ENCODE measurements at regions not wholly inside any gene's neighbourhood (a gene's known extent, or its start where the extent isn't known, plus 50 kb on each side); places are given as distances from the start of the nearest gene placed in this dataset.

DNA sequence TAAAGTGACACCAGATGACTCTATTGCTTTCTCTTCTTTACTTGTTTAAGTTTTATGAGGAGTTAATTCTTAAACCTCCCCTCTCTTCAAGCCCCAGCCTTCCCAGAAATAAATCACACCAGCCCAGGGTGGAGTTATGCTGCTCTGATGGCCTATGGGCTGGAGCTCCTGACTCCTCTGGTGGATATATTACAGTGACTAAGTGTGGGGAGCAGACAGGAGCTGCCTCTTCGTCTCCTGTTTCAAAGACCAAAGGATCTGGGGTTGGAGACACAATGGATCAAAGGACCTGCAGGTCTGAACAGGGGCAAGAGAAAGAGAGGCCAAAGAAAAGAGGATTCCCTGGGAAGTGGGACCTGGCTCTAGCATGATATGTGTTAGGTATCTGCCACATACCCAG lies 312.0 kb upstream of the MSX2 start:
- DNase-seq (ENCODE audit: low read depth) = no peak

DNA sequence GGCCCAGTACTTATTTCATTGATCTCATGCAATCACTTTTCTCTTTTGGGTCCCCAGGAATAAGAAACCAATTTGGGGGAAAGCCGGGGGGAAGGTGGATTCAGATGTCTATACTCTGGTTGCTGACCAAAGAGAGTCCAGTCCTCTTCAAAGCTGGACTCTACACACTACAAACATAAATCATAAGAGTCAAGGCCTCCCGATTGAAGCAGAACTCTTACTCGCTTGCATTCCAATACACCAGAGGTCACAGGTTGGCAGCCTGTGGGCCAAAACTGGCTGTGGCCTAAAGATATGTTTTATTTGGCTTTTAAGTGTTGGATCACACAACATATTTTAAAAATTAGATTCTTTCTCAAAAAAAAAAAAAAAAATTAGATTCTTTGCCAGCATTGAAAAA lies 311.4 kb upstream of the MSX2 start:
- DNase-seq (ENCODE audit: low read depth) = no peak

DNA sequence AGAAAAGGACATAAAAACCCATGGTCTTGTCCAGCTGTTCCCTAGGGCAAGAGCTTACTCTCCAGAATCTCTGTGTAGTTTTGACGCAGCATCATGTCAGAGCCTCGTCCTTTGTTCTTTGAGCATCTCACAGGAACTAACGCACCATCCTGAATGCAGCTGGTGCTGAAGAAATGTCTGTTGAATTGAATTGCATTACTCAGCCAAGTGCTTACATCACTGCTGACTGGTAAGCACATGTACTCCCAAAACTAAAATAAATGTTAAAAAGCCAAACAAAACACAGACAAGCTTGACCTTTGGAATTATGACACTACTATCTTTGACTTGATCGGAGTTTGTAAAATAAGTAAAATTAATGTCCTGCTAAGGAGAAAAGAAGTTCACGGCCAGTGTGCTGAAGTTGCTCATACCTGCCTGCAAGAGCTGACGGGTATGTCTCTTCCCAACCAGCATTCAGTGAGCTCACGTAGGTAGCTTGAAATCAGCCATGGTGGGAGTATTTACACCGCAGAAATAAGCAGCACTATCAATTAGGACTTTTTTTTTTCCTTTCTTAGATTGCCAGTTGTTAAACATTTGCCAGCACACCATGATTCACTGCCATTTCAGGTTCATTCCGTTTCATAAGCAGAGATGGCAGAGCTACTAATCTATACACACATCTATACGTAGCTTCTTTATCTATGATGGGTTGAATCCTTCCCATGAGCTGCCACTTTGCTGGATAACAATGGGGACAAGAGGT lies 310.6 kb upstream of the MSX2 start:
- no peak for DNase-seq (ENCODE audit: low read depth)

DNA sequence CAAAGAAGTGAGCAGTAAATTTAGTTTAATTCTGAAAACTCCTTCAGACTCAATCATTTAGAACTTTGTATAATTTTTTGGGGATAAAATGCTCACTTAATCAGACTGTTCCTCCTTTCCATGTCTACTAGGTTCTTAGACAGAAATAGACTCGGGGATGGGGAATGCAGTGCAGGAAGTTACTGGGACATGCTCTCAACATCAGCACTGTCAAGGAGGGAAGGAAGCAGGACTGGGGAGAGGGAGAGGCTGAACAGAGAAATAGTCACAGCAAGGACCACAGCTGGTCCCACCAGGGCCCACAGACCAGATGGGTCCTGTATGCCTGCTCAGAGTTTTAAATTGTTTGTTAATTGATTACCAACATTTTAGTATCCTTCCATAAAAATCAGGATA lies 310.1 kb upstream of the MSX2 start:
- no peak for DNase-seq (ENCODE audit: low read depth)

DNA sequence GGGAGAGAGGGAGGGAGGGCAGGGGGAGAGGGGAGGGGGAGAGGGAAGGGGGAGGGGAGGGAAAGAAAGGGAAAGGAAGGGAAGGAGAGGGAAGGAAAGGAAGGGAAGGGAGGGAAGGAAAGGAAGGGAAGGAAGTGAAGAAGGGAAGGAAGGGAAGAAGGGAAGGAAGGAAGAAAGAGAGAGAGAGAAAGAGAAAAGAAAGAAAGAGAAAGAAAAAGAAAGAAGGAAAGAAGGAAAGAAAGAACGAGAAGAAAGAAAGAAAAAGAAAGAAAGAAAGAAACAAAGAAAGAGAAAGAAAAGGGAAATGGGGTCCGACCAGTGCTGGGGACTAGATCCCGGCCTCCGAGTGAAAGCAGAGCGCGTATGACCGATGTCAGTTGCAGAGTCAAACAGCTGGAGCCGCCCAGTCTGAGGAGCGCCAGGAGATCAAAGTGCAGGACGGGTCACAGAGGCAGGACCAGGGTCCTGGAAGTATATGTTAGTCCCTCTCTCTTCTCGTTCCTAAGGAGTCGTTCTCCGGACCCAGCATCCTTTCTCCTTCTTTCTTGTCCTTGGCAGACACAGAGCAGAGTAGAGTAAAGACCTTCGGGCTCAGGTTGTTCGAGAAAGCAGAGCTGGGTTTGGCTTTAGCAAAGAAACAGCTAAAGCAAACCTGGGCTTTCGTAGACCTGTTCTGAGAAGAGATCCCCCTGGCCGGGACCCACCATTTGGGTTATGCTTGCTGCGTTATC lies 305.4 kb upstream of the MSX2 start:
- DNase-seq (ENCODE audit: low read depth) = no peak

DNA sequence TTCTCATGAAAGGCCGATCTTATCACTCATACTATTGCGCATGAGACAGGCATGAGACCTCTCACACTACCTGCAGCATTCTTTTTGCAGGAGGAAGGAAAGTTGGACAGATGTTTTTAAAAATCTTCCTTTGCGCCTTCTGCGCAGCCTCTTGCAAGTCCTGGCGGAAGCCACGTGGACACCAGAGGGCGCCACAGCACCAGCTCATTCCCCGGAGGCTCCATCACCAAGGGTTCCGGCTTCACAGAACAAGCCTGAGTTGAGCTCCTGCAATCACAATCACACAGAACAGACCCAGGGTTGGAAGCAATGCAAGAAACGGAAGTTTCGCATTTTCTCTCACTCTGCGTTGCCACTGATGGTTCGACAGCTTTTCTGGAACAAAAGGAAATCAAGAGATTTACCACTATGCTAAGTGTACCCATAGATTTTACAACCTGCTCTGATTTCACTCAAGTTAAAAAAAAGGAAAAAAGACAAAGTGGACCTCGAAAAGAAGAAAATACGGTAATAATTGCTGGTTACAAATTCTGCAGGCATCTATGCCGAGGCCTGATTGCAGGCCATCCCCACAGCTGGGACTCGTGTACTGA lies 304.7 kb upstream of the MSX2 start:
- peak; percentile 77 for DNase-seq (ENCODE audit: low read depth)

DNA sequence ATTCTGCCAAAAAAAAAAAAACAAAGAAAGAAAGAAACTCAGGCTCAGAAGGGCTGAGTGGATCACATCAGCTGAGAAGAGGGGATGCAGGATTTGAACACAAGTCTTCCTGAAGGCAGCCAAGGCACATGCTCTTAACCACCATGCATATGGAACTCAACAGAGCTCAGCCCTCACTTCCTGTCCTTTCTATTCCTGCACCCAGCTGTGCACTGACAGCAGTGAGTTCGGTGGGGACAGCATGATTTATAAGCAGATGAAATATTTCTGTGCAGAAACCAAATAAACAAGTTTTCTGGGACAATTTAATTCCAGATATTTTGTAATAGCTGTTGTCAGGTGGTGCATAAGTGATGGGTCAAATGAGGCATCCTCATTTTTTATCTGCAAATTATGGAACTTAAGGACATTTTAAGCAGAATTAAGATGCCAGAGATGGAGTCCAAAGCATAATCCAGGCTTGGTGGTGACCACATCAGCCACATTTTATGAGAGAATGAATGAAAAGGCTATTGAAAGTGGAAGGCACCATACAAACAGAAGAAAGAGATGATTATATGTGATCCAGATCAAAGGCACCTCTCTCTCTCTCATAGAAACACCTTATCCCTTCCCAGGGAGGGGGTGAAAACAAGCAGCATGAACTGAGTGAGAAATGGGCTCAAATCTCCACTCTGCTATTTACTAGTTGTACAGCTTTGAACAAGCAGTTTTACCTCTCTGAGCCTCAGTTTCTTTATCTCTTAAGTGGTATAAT lies 303.6 kb upstream of the MSX2 start:
- no peak for DNase-seq (ENCODE audit: low read depth)

DNA sequence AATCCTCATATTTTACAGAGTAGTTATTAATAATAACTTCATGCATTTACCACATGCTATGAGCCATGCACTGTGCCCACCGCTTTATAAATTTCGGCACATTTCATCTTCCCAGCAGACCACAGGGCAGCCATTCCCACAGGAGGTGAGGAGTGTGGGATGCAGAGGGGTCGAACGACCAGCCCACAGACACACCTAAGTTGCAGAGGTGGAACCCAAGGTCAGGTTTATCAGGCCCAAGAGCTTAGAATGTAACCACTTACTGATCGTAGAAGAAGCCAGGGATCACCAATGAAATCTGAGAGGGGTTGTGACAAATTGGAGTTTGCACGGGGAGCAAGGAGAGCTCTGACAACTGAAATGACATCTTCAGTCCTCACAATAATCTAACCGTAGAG lies 303.0 kb upstream of the MSX2 start:
- no peak for DNase-seq (ENCODE audit: low read depth)

DNA sequence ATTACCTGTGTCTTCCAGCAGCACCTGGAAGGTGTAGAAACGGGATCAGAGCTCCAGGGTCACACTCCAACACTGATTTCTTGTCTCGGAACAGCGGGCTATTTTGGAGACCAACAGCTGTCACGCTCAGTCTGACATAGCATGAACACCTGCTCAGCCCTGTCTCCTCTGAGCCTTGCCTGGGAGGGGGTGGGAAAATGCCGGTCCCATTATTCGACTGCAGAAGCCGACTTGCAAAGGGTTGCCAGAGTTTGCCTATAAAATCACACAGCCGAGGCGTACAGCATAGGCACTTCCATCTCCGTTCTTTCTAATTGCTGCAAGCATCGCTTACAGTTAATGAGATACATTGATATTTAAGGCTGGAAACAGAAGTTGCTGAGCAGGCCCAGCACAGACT lies 300.8 kb upstream of the MSX2 start:
- no peak for DNase-seq (ENCODE audit: low read depth)

DNA sequence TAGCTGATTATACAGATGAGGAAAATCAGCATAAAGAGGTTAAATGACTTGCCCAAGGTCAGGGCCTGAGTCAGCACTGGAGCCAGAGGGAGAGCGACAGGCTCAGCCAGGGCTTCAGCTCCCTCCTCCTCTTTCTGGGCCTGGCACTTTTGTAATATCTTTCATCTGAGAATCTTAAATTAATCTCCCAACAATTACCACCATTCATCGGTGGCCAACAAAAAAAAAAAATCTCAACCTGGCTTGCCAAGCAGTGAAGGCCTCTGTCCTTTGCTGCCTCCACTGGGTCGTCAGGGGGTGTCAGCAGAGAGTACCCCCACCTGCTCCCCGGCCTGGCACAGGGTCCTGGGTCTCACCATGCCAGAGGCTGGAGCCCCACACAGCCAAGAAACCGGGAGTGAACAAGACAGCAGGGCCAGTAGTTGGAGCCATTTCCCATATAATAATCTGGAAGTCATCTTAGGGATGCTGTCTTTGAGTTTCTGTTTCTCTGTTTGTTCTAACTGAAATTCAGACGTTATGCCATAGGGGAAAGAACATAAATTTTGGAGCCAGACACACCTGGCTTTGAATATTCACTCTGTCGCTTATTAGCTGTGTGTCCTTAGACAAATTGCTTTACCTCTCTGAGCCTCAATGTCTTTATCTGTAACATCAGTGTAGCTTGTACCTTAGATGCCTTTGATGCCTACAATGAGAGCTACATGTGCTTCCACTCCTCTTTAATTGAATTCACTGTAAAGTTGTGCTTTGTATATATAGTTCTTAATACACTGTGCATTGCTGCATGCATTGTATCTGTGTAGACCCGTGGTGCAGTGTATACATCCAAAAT lies 299.9 kb upstream of the MSX2 start:
- DNase-seq (ENCODE audit: low read depth) = no peak

DNA sequence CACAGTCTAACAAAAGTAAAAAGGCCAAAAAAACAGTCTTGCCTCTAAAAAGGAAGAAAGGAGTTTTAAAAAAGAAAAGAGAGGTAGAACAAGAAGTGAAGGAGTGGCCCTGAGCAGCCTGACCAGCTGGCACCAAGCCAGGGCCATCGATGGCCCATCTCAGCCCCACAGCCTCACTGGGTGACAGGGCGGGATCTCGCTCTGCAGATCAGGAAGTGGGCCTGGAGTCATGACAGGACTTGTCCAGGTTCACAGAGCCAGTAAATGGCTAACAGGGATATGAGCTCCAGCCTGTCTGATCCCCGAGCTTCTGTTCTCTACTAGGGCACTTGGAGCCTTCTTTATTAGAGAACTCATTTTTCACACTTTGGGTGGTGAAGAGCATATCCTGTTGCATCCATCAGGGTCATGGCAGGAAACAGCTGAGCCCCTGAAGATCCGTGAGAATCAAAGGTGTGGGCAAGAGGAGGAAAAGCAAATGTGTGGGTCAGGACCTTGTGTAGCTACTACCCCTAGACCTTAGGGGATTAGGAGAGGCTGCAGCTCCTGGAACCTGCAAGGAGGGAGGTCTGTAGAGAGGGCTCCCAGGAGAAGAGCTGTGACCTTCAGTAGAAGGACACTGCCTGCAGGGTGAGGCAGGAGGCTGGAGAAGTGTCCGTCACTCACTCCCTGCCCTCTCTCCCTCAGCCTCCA lies 299.0 kb upstream of the MSX2 start:
- DNase-seq (ENCODE audit: low read depth) = no peak

DNA sequence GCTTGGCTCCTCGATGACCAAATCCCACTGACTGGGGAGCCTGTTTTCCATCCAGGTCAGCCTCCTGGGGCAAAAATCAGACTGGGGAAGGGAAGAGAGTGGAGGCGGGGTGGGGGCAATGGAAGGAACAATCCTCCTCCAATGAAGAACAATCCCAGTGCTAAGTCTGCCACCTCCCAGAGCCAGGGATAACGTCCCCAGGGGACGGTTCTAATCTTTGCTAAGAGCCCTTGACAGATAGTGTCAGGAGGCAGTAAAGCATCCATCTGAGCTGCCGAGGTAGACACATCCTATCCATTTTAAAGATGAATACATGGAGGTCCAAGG lies 298.5 kb upstream of the MSX2 start:
- DNase-seq (ENCODE audit: low read depth) = no peak

DNA sequence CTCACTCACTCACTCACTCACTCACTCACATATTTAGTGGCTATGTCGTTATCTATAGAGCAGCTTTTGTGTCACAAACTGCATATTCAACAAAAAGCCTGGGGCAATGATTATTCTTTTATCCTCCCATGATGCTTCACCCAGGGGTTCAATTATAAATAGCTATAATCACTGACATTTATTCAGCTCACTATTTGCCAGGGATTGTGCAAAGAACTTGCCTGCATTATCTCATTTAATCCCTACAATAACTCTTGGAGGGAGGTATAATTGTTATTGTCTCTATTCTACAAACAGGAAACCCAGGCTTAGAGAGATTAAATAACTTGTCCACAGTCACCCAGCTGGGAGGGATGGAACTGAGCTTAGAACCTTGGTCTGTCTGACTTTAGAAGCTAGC lies 298.0 kb upstream of the MSX2 start:
- DNase-seq (ENCODE audit: low read depth) = no peak

DNA sequence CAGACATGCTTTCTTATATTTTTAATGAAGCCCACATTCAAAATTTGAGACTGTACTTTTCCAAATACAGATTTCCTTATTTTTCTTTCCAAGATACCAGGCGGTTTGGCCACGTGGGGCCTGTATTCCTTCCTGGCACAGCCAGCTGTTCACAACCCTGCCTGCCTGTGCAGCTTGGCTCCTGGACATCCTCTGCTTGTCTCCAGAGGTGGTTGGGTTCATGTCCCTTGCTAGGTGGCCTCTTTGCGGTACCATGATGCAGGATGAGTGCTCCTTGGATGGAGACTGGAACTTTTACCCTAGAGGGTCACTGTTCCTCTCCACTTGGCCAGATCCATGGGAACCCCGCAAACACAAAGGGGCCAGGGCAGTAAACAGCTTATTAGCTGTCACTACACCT lies 297.5 kb upstream of the MSX2 start:
- DNase-seq (ENCODE audit: low read depth) = no peak

DNA sequence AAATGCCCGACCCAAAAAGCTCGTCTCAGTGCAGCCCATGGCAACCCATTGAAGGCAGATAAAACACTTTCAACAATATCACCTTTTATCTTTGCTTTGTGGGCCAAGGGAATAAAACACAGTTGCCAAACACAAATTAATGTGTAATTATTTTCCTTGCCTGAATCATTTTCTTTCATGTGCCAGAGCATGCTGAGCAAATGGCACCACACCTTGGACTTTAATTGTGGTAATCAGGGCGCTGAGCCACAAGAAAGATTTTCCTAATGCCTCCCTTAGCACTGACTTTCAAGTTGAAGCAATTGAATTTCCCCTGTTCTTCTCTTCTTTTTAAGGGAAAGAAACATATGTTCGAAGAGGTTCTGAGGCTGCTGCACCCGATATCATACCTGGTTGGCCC lies 297.1 kb upstream of the MSX2 start:
- DNase-seq (ENCODE audit: low read depth) = no peak

DNA sequence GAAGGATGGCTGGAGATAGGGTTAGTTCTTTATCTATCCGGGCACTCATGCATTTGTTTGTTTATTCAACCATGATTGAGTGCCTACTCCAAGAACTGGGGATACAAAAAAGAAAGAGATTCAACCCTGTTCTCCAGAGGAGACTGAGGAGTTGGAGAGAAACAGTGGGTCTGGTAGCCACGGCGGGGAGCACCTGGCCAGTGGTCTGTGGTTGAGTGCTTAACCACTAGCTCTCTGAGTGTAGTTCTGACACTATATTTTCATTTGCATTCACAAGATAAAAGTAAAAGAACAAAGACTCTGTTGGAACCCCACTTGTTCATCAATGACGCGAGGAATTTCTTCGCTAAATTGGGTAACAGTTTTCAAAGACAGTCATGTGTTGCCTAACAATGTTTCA lies 295.5 kb upstream of the MSX2 start:
- DNase-seq (ENCODE audit: low read depth) = no peak

DNA sequence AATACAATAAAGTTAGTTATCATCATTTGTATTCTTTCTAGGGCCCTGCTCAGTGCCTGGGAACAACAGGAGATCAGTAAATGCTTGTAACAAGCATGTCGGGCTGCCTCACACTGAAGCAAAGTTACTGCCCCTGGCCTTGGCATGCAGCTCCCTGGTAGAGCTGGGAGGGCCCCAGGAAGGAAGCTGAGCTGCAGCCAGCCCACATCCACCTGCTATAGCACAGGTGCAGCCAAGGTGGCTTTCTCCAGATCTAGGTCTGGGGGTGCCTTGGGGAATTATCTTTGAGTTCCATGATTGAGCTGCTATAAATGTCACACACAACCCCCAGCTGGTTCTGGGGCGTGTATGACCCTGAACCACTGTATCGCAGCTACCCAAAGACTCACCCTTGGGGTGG lies 293.4 kb upstream of the MSX2 start:
- no peak for DNase-seq (ENCODE audit: low read depth)

DNA sequence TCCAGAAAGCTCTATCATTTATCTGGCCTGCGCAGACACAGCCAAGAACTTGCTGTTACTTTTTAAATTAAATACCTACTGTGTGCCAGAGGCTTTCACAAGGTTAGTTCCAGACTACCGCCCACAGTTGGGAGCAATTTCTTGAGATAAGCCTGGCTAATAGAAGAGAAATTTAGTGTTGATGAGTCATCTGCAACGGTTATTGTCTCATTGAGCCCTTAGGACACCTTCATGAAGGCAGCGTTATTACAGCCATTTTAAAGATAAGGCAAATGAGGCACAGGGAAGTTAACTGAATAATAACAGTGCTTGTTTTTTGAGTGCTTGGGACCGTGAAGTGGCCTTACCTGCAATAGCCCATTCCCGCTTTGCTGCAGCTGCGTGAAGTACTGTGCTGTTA lies 292.9 kb upstream of the MSX2 start:
- DNase-seq (ENCODE audit: low read depth) = no peak

DNA sequence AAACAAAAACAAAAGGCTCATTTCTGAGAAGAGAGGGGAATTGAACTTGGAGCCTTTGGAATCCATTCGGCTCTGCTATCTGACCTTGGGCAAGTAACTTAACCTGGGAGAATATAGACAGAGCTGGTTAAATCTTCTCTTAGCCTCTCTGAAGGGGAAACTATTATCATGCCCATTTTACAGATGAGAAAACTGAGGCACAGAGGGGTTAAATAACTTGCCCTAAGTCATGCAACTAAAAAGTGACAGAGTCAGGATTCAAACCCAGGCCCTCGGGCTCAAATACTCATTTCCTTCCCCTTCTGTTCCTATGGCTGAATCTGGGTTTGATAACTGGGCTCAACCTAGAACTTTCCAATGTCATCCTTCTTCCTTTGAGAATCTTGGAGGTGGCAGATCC lies 291.3 kb upstream of the MSX2 start:
- DNase-seq (ENCODE audit: low read depth) = no peak

DNA sequence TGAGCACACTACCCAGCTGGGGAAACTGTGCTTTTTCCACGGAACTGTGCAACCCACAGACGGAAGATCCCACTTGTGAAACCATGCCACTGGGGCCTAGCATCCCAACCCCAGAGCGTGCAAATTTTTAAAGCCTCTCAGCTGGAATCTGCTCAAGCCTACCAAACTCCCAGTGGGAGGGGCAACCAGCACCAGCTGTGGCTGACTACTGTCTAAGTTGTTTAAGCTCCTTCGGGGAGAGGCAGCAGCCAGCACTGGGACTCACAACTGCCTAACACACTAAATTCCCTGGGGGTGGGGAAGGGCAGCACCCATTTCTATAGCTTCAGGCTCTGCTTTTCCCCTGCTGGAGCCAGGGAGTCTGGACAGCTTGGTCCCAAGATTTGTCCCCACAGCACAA lies 287.6 kb upstream of the MSX2 start:
- no peak for DNase-seq (ENCODE audit: low read depth)

DNA sequence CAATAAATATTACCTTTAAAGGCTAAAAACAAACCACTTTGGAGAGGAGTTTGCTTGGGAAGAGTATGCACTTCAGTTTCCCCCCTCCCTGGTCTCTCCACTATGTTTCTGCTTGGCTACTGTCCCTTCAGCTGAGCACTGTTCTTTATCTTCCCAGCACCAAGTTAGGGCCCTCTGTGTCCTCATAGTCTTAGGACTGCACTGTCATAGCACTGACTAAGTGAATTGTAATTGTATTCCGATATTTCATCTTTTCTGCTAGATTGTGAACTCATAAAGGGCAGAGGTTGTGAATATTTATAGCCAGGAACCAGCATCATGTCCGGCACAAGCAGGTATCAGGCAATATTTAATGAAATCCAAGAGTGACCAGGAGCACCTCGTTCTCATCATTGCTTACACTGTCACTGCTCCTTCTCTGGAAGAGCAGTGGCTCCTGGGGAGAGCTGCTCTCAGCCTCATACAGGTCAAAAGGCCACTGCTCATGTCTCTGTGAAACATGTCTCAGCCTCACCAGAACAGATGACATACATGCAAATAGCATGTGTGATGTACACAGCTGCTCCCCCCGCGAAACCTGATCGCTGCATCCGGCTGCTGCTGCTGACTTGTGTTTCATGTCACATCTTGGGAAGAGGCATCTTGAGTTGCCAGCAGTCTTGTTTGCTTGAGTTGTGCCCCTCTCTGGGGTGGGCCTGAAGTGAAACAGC lies 279.7 kb upstream of the MSX2 start:
- no peak for DNase-seq (ENCODE audit: low read depth)
